Ishikawa (cell line): ENCODE measurements at regions not wholly inside any gene's neighbourhood (a gene's known extent, or its start where the extent isn't known, plus 50 kb on each side); places are given as distances from the start of the nearest gene placed in this dataset.

ENCODE experiments used
- CEBPB ChIP-seq: IDR thresholded peaks from 2 replicates; pipeline ENCODE4 v1.6.1; 2012
- CREB1 ChIP-seq: IDR thresholded peaks from 2 replicates; pipeline ENCODE4 v1.6.1; 2012; ENCODE audit warnings: low read depth
- EGR1 ChIP-seq: IDR thresholded peaks from 2 replicates; pipeline ENCODE4 v1.6.1; 2012
- EP300 ChIP-seq: IDR thresholded peaks from 2 replicates; pipeline ENCODE4 v1.6.1; 2012; ENCODE audit warnings: borderline replicate concordance
- FOXM1 ChIP-seq: IDR thresholded peaks from 2 replicates; pipeline ENCODE4 v1.6.1; 2012; ENCODE audit warnings: low read depth, borderline replicate concordance
- NFIC ChIP-seq: IDR thresholded peaks from 2 replicates; pipeline ENCODE4 v1.6.1; 2012
- RAD21 ChIP-seq: IDR thresholded peaks from 2 replicates; pipeline ENCODE4 v1.6.1; 2012; ENCODE audit warnings: low read depth
- TAF1 ChIP-seq: IDR thresholded peaks from 2 replicates; pipeline ENCODE4 v1.6.1; 2012; ENCODE audit warnings: low read depth, mild to moderate bottlenecking
- TCF12 ChIP-seq: IDR thresholded peaks from 2 replicates; pipeline ENCODE4 v1.6.1; 2012; ENCODE audit warnings: low read depth
- TEAD4 ChIP-seq: IDR thresholded peaks from 2 replicates; pipeline ENCODE4 v1.6.1; 2012
- YY1 ChIP-seq: IDR thresholded peaks from 2 replicates; pipeline ENCODE4 v1.6.1; 2012; ENCODE audit warnings: low read depth
- ZBTB7A ChIP-seq: IDR thresholded peaks from 2 replicates; pipeline ENCODE4 v1.6.1; 2012; ENCODE audit warnings: low read depth
- TF ChIP-seq, protein P1 (sequence below): IDR thresholded peaks from 2 replicates; pipeline ENCODE4 v1.6.1; 2012
- TF ChIP-seq, protein P2 (sequence below): IDR thresholded peaks from 2 replicates; pipeline ENCODE4 v1.6.1; 2012
- TF ChIP-seq, protein P3 (sequence below): IDR thresholded peaks from 2 replicates; pipeline ENCODE4 v1.6.1; 2012; ENCODE audit warnings: low read depth, mild to moderate bottlenecking

DNA sequence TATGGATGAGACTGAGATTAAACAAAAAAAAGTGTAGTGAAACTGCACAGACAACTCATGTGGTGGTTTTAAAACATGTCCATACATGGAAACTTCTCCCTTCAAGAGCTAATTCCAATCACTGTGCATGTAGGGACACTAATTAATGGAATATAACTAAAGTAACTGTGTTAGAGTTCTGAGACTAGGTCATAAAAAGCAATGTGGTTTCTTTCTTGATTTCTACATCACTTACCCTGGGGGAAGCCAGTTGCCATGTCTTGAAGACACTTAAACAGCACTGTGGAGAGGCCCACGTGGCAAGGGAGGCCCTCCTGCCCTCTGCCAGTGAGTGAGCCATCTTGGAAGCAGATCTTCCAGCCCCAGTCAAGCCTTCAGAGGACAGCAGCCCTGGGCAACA lies 118.2 kb upstream of the DST start:
- TF ChIP-seq TCF12 (no peak), EGR1 (no peak), ZBTB7A (no peak), TEAD4 (no peak), FOXM1 (no peak), RAD21 (no peak), EP300 (no peak), YY1 (no peak), CREB1 (no peak), NFIC (no peak), TAF1 (no peak), CEBPB (no peak)
- TF ChIP-seq, protein P1, sequence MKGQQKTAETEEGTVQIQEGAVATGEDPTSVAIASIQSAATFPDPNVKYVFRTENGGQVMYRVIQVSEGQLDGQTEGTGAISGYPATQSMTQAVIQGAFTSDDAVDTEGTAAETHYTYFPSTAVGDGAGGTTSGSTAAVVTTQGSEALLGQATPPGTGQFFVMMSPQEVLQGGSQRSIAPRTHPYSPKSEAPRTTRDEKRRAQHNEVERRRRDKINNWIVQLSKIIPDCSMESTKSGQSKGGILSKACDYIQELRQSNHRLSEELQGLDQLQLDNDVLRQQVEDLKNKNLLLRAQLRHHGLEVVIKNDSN, result no peak
- TF ChIP-seq, protein P2, sequence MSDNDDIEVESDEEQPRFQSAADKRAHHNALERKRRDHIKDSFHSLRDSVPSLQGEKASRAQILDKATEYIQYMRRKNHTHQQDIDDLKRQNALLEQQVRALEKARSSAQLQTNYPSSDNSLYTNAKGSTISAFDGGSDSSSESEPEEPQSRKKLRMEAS, result no peak
- TF ChIP-seq, protein P3, sequence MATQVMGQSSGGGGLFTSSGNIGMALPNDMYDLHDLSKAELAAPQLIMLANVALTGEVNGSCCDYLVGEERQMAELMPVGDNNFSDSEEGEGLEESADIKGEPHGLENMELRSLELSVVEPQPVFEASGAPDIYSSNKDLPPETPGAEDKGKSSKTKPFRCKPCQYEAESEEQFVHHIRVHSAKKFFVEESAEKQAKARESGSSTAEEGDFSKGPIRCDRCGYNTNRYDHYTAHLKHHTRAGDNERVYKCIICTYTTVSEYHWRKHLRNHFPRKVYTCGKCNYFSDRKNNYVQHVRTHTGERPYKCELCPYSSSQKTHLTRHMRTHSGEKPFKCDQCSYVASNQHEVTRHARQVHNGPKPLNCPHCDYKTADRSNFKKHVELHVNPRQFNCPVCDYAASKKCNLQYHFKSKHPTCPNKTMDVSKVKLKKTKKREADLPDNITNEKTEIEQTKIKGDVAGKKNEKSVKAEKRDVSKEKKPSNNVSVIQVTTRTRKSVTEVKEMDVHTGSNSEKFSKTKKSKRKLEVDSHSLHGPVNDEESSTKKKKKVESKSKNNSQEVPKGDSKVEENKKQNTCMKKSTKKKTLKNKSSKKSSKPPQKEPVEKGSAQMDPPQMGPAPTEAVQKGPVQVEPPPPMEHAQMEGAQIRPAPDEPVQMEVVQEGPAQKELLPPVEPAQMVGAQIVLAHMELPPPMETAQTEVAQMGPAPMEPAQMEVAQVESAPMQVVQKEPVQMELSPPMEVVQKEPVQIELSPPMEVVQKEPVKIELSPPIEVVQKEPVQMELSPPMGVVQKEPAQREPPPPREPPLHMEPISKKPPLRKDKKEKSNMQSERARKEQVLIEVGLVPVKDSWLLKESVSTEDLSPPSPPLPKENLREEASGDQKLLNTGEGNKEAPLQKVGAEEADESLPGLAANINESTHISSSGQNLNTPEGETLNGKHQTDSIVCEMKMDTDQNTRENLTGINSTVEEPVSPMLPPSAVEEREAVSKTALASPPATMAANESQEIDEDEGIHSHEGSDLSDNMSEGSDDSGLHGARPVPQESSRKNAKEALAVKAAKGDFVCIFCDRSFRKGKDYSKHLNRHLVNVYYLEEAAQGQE, result no peak

DNA sequence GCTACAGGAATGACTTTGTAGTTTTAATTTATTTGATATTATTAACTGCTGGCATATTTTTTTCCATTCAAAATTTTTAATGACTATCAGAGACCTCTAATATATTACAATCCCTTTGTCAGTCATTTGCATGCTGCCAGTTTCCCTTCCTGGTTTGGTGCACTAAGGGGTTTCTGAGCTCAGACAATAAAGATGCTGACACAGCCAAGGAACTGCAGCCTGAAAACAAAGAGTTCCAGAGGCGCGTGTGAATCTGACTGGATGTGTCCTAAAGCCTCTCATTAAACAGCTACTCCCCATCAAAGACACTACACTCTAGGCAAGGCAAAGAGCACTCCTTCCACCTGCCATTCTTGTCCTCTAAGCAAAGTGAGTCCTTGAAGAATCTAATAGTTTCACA lies 116.8 kb upstream of the DST start:
- TF ChIP-seq RAD21 (no peak), EP300 (no peak), YY1 (no peak), ZBTB7A (no peak)
- TF ChIP-seq, protein P3, result no peak

DNA sequence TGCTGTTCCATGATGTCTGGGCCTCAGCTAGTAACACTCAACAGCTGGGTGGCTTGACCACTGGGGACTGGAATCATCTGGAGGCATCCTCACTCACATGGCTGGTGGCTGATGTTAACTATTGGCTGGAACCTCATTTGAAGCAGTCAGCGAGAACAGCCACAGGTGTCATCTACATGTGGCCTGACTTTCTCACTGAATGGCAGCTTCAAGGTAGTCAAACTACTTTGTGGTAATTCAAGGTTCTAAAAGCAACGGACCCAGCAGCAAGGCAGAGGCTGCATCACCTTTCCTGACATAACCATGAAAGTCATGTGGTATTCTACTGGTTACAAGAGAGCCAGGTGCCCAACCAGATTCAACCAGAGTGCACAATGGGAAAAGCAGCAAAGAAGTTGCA lies 115.9 kb upstream of the DST start:
- no peak for TF ChIP-seq CEBPB
- no peak for TF ChIP-seq TCF12
- TF ChIP-seq RAD21, result no peak
- TF ChIP-seq YY1, result no peak
- TF ChIP-seq, protein P1, result no peak
- no peak for TF ChIP-seq CREB1
- no peak for TF ChIP-seq TAF1
- TF ChIP-seq, protein P2, result no peak
- TF ChIP-seq ZBTB7A, result no peak
- TF ChIP-seq NFIC, result no peak

DNA sequence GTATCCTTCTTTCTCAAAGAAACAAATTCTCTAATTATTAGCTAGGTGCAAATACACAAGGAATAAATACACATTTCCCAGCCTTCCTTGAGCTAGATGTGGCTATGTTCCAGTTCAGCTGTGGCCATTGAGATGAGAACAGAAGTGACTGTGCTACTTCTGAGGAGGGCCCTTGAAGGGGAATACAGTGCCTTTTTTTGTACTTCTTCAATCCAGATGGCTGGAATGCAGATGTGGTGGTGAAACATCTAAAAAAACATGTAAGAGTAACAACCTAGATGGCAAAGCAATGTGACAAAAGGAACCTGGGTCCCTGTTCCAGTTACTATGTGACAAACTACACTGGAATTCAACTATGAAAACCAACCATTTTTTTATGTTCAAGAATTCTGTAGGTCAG lies 115.4 kb upstream of the DST start:
- TF ChIP-seq TCF12 (no peak), CEBPB (no peak), TEAD4 (no peak), FOXM1 (no peak), ZBTB7A (no peak), YY1 (no peak), NFIC (no peak), EP300 (no peak), CREB1 (no peak), TAF1 (no peak), EGR1 (no peak), RAD21 (no peak)
- TF ChIP-seq, protein P2, result no peak
- TF ChIP-seq, protein P3, result no peak
- TF ChIP-seq, protein P1, result no peak
